Forelimb muscle (tissue), 1 donor: ENCODE measurements at regions not wholly inside any gene's neighbourhood (a gene's known extent, or its start where the extent isn't known, plus 50 kb on each side); places are given as distances from the start of the nearest gene placed in this dataset.
A peak's percentile ranks its signal among the peaks of the same experiment; 100 is the strongest.

Experiments used
- DNase-seq: peaks from one replicate; pipeline ENCODE4 v3.0.0-alpha.2; 2013; ENCODE audit warnings: low read depth

DNA sequence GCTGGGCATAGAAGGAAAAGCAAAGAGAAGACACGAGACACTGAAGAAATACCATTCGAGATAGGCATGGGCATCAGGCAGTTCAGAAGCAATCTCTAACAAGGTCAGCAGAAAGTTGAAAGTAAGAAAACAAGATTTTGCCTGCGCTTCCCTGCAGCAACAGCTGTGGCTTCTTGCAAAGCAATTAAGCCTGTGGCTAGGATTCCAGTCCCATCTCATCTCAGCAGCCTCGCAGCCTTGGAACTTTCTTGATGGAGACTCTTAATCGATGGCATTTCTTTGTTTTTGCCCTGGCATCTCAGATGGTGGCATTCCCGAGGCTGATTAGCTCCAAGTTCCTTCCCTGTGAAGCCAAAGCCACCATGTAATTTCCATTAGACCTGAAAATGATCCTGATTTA lies 64.6 kb upstream of the SPAG17 start:
- no peak for DNase-seq

DNA sequence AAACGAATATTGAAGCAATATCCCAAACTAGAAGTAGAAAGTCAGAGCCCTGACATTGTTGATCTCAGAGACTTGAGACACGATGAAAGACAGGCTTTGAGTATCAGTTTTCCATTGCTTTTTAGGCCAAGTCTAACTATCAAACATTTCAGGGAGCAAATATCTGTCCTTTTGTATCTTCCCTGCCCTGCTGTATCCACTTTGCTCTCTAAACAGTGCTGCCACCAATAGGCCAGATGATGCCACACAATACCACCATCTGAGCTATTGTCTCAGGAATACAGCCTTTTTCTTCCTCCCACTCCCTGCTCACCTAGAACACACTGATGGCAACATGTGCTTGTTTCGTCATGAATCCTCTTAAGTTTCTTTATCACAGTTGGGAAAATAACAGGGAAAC lies 62.6 kb upstream of the SPAG17 start:
- no peak for DNase-seq

DNA sequence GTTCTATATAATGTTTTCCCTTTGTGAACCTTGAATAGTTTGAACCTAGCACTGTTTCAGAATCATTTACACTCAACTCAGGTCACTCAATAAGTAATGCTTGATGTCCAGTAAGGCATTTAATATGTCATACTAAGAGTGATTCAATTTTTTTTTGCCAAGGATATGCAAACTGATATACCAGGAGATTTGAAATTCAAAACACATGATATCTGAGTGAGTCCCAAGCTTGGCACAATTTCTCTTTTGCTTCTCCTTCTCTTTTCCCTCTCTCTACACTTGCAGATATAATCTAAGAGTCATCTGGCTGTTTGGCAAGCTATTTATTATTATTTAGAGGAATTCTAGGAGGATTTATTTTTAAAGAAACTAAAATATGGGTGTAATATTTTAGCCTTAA lies 61.6 kb upstream of the SPAG17 start:
- no peak for DNase-seq

DNA sequence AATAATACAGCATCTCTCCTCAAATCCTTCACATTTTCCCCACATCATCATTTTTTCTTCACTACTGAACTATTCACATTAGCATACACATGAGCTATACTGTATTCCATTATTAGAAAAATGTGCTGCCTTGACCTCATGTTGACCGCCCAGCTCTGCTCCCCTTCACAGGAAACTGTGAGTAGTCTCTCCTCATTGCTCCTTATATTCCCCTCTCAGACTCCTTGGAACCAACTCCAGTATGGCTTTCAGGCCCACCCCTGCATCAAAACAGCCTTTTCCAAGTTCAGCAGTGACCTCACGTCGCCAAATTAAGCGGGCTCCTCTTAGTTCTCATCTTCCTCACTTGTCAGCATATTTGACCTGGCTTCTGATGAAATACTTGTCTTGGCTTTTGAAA lies 59.2 kb upstream of the SPAG17 start:
- DNase-seq: peak; percentile 54

DNA sequence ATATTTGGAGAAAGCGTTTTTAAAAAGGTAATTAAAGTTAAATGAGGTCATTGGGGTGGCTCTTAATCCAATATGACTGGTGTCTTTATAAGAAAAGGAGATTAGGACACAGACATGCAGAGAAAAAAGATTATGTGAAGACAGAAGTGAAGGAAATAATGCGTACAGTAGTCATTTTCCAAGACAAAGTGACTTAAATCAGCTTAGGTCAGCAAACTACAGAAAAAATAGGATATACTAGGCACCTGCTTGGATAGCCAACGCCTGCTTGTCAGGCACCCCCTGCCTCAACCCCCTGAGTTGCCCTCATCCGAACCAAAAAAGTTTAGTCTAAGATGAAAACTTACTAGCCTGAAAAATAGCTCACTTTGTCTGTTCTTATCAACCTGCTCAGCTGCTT lies 58.2 kb upstream of the SPAG17 start:
- DNase-seq: no peak
